Kidney capillary endothelial cell (primary cell): ENCODE measurements at regions not wholly inside any gene's neighbourhood (a gene's known extent, or its start where the extent isn't known, plus 50 kb on each side); places are given as distances from the start of the nearest gene placed in this dataset.

Experiments used
- DNase-seq: peaks from one replicate; pipeline ENCODE4 v3.0.0-alpha.2; 2018; ENCODE audit warnings: low spot score

- no peak for DNase-seq
Observed at GRCh38 chr16:65202461-65202860, 80.6 kb upstream of the CDH11 start.

GRCh38 chr16:65201511-65201910 lies 79.6 kb upstream of the CDH11 start:
- no peak for DNase-seq

- DNase-seq = no peak
Observed at GRCh38 chr16:65200857-65201256, 79.0 kb upstream of the CDH11 start.

GRCh38 chr16:65200156-65200773 lies 78.4 kb upstream of the CDH11 start:
- no peak for DNase-seq

- DNase-seq = no peak
Observed at GRCh38 chr16:65196420-65197075, 74.7 kb upstream of the CDH11 start.

- no peak for DNase-seq
Observed at GRCh38 chr16:65195998-65196397, 74.1 kb upstream of the CDH11 start.

- DNase-seq = no peak
Observed at GRCh38 chr16:65185241-65185778, 63.4 kb upstream of the CDH11 start.

GRCh38 chr16:65181071-65181561 lies 59.3 kb upstream of the CDH11 start:
- DNase-seq = no peak

GRCh38 chr16:65178151-65178550 lies 56.3 kb upstream of the CDH11 start:
- DNase-seq = no peak

GRCh38 chr16:65176603-65177002 lies 54.7 kb upstream of the CDH11 start:
- no peak for DNase-seq

GRCh38 chr16:65172356-65172755 lies 50.5 kb upstream of the CDH11 start:
- no peak for DNase-seq
